DMS53 (cell line): ENCODE measurements at regions not wholly inside any gene's neighbourhood (a gene's known extent, or its start where the extent isn't known, plus 50 kb on each side); places are given as distances from the start of the nearest gene placed in this dataset.

Source experiments
- DNase-seq: peaks from one replicate; lab custom pipeline; 2025; lab: John Stamatoyannopoulos, UW

DNA sequence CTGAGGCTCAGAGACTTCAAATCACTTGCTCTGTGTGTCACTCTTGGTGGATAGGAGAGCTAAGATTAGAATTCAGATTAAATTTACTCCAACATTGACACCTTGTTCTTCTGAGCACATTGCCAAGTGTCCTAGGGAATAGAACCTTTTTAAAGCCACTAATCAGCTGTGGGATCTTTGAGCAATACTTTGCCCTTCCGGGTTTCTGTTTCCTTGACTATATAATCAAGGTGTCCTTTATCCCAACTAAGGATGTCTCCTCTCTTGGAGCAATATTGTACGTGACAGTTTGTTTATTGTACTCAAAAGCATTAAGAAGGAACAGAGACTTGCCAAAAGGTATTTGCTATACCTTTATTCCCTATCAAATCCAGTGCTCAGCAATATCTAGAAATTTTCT, 170.9 kb upstream of the CADPS start:
- no peak for DNase-seq

DNA sequence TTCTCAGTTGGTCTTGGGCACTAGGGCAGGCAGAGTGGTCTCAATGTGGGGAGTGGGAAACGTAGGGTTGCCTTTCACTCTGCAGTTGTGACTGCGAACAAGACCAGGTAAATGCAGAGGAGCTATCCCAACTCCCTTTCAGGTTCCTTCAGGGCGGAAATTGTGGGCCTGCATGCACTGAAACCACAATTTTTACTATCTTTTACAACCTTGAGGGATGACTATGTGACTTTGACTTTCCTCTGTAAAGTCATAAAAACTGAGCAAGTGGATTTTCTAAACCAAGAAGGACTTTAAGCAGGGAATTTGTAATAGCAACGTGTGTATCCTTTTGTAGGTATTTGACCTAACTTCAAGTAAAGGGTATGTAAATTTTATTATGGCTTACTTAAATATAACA, 171.4 kb upstream of the CADPS start:
- DNase-seq = no peak

DNA sequence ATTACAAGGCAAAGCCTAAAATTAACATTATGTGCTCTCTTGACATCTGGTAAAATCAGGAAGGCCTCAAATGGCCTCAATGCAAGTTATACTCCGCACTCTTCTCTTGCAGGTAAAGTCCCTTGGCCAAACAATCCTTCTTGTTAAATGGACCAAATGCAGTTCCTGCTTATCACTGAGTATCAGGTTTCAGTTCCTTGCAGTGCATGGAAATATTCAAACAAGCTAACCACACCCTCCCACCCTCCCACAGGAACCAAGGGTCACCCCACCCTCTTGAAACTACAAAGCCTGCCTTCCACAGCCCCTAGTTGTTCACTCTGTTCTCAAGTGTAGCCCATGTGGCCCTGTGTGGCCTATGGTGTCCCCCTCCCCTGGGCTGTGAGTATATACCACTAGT, 171.9 kb upstream of the CADPS start:
- DNase-seq = peak; percentile 10

DNA sequence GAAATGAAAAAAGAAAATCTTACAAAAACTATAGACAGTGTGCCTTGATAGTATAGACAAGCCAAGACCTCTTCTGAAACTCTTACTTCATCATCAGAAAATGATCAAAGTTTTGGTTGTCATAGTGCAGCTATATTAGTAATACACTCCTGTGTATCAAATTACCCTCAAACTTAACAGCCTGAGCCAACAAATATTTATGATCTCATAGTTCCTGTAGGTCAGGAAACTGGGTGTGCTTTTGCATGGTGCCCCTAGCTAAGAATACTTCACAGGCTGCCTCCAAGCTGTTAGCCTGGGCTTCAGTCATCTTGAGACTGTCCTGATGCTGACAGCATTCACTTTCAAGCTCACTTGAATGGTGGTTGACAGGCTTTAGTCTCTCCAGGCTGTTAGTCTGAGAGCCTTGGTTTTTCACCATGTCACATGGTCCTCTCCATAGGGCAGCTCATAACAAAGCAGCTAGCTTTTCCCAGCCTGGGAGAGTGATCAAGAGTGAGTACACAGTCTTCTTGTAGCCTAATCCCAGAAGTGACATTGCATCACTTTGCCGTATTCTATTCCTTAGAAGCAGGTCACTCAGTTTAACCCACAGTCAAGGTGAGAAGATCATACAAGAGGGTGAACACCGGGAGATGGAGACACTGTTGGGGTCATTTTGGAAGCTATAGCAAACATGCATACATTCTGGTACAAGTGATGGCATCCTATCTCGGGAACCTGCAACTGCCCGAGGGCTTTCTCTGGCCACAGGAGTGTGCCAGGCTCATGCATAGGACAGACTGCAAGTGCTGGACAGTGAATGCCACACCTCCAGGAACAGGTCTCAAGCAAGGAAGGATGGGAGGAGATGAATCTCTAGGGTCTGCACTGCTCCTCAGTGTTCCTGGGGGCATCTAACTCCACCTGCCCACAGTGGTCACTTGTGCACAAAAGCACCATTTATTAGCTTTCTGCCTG, 173.4 kb upstream of the CADPS start:
- peak; percentile 49 for DNase-seq

DNA sequence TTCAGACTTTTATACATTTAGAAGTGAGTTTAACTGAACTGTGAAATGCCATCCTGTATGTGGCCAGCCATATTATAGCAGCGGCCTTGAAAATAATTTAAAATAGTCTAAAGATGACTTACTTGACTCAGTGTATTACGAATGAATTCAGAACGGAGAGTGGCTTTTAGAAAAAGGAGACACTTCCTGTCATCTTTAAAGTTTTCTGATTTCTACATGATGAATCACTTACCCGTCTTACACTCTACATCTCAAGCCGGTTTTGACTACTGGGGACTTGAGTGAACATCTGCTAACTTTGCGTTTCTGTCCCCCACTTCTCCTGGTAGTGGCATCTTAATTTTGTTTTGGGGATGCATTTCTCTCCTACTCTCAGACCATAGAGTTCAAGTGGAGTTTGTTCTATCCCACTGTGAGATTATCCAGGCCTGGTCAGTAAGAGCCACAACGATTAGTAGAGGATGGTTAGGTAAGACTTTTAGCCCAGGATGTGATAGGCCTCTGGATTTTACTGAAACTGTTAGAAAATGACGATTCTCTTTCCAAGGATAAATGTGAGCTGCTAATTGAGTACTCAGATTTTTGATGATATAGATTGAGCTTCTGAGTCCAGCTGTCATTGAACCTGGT, 175.4 kb upstream of the CADPS start:
- no peak for DNase-seq

DNA sequence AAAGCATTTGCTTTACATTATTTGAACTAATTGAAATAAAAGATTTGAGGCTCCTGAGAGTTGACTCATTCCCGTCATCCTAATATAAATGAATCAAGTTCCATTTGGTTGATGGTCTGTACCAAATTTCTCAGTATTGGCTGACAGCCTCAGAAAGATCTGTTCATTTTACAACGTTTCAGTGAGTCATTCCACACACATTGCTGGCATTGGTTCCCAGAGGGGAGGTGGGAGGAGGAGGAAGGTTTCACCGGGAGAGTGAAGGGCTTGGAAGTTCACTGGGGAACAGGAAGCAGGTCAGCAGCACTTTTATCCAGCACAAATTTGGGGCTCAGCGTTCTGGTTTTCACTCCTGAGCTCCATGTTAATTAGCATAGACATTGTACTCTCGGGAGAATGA, 176.7 kb upstream of the CADPS start:
- peak; percentile 34 for DNase-seq

DNA sequence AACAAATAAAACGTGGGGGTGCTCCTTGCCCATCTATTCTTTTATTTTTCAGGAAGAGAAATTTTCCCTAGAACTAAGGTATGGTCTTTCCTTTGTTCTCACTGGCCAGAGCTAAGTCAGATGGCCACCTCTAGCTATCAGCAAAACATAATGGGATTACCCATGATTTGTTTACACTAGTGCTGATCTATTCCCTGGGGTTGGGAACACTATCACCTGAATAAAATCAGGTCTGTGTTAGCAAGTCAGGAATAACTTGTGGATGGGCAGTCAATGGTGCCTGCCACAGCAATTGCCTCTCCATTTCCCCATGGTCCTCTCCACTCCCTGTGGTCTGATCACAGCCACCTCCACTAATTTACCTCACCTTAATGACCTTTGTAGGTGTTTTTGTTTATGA, 181.7 kb upstream of the CADPS start:
- DNase-seq = no peak

DNA sequence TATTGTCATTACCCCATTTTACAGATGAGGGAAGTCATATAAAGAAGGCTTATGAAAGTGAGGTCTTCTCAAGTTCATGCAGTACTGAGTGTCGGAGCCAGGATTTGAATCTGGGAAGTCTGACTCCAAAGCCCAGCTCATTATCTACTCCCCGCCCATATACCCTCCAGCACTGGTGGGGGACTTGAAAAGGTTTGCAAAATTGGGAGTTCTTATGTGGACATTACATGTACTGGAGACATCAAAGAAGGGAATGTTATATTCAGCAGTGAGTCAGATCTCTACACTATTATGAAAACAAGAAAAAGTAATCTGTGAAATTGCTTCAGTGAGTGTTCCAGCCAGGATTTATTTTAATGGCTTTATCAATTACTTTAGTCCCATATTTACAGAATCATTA, 185.2 kb upstream of the CADPS start:
- no peak for DNase-seq

DNA sequence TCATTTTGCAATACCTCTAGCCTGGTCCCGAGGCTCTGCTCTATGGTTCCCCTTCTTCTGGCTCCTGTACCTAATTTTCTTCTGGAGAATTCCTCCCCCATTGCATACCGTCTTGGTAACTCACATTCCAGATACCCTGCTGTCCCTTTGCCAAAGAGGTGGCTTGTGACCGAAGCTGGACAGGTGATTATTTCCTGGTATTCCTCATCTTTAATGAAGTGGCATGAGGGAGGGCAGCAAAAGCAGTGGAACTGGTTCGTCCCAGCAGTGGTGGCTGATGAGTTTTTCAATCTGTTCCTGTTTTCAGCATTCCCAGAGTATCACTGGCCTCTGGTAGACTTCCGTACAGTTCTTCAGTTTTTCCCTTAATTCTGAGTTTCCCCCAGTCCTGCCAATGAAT, 186.2 kb upstream of the CADPS start:
- peak; percentile 58 for DNase-seq

DNA sequence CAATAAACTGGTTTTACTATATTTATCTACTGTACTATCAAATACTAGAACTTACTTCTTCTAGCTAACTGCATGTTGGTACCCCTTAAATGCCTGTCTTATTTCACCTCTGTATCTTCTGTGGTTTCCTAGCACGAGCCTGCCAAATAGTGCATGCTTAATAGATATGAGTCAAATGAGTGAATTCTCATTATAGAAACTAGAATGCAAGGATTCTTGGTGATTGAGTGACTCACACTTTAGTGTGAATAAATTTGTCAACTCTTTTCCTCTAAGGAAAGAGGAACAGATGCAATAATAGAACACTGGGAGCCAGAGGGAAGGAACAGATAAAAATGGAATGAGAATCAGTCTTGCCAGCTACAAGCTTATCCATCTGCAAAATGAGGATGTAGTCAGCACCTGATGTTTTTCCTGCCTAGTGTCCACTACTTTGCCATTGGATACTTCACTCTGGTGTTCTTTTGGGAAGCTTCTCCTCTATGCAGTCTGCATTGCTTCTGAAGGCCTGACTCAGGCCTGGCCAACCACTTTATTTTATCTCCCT, 189.1 kb upstream of the CADPS start:
- DNase-seq = no peak

DNA sequence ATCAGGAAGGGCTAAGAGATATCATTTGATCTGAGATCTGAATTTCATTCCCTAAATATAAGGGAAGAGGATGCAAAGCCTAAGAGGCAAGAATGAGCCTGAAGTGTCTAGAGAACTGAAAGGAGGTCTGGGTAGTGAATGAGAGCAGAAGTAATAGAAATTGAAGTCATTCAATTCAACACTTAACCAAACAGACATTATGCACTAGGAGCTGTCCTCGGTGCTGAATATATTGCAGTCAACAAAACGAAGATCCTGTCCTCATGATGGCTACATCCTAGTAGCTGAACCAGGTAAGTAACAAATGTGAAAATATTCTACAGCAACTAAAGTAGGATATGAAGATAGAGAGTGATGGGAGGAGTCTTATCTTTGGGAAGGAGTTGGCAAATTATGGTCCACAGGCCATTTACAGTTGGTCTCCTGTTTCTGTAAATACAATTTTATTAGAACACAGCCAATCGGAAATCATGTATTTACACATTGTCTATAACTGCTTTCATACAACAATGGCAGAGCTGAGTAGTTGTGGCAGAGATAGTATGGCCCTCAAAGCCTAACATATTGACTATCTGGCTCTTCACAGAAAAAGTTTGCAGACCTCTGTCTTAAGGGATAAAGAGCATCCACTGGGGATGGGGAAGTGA, 192.9 kb upstream of the CADPS start:
- DNase-seq = peak; percentile 29

DNA sequence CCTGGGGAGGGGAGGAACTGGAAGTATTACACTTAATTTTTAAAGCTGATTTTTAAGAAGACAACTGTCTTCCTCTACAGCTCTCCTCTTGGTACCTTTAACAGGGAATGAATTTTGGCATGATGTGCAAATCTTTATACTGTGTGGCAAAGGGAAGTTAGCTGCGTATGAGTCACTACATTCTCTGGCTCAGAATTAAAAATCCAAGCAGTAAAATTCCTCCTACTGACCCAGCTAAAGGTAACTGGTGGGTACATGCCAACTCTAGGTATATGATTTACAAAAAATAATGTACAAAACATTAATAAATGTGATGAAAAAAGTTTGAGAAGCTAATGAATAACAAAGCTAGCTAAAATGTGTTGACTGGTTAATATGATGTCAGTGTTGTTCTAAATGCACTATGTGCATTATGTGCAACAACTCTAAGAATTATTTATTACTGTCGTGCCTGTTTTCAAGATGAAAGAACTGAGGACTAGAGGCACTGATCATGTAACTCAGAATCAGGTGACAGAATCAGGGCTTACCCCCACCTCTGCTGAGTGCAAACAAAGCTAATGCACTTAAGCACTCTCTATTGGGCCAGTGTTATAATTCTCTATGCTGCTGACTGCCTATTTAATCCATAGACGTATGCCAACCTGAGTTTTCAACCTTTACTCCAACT, 194.7 kb upstream of the CADPS start:
- DNase-seq = peak; percentile 45

DNA sequence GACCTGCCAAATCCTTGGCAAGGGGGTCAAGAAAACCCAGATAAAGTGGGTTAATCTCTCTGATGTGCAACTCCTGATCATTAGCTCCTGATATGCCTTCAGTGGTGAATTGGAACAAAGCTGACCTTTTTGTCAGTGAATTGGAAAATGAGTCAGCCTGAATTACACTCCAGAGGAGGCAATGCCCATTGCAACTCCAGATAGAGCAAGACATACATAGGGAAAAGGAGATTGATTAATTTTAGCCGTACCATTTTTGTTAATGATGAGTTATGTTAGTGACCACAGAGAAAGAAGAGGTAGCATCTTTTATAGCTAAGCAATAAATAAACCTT, 195.2 kb upstream of the CADPS start:
- DNase-seq = peak; percentile 45

DNA sequence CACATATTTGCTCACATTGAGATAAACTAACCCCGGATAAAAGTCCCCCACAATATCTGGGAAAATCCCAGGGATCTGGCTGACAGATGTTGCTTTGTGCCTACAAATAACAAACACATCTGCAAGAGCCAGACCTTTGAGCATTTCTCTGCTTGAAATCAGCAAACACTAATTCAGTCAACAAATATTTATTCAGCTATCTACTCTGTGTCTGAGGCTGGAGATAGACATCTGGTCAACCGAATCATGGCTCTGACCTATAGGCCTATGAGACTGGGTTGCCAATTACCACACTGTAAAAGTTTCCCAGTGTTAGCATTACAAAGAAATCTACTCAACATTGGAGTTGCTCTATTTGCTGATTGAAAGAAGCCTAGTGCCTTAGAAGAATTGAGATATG, 201.1 kb upstream of the CADPS start:
- DNase-seq = peak; percentile 73

DNA sequence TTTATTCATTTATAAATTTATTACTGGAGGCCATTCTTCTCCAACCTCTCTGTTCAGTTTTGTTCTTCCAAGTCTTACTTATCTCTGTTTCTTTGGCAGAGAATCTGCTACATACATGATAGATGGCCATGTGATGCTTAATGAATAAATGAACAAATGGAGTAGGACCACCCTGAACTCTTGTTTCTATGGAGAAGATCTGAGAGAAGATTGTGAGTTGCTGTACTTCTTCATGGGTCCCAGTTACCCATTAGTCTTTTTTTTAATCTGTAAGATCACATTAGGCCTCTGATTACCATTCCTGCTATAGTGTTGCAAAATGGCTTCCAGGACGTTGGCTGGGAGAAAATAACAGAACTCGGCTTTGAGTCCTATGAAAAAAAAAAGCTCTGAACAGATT, 191.9 kb upstream of the SYNPR start:
- no peak for DNase-seq

DNA sequence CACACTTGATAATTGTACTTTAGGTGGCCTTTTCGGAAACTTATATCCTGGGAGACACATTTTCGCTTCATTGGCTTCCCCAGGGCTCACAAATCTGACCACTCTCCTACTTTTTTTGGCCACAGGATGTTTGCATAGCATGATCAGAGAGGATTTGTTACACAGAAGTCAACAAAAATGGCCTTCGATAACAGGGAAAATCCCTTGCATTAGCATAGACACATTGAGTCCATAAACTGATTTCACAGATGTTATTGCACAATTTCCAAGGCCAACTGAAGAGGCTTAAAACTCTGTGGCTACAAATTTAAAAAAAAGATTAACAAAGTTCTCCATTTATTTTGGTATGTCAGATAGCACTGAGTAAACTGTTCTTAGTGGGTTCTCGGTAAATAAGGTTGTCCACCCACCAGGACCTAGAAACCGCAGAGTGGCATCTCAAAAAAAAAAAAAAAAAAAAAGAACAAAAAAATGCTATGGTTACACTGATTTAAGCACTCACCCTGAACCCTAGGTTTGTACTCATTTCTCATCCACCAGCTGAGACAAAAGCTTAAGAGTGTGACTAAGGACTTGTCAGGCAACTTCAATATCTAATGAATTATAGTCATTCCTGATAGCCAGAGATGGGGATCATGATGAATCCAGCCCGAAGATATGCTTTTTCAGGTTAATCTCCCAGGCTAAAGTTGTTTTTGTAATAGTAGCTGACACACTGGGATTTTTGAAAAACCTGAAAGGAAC, 188.9 kb upstream of the SYNPR start:
- no peak for DNase-seq

DNA sequence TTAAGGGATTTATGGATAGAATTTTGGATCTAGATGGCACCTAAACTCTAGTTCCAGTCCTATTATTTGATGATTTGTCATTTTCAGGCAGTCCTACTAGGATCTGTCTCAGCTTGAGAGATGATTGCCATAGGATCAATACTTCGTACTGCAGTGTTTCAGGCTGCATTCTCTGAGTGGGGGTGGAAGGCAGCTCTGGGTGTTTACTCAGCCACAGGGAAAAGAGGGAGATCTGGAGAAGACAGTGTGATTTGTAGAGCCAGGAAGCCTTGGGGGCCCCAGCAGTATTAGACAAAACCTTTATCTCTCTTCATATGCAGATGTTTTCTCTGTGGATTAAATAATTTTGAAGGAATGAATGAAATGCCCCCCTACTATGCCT, 188.4 kb upstream of the SYNPR start:
- DNase-seq = no peak

DNA sequence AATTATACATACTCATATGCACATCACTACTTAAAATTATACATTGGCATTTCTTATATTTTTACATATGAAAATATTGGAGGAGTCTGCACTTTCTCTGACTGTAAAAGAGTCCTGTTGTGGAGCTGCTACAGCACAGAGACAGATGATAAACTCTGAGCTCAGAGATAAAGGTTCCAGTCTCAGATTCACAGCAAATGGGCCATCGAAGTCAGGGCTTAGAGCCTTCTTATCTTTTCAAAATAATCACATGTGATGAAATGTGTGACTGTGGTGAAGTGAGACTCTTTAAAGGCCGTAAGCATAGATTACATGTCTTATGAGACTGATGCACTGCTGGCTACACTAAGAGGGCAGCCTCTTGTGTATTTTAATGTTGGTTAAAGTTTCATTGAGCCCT, 187.5 kb upstream of the SYNPR start:
- DNase-seq = no peak

DNA sequence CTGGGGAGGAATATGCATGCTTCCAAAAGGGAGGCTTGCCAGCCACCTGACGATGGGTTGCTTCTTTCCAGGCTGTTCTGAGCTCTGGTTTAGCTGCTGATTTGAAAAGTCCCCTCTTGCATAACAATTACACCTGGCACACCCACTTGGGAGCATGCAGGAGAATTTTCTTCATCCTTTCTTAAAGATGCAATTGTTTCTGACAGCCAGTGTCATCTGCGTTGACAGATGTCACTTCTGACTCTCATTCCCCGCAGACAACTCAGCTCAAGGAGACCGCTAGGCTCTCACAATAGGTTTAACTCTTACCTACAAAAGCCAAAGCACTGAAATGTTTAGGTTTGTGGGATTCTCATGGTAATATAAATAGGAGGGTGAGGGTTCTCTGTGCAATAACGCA, 185.6 kb upstream of the SYNPR start:
- no peak for DNase-seq

DNA sequence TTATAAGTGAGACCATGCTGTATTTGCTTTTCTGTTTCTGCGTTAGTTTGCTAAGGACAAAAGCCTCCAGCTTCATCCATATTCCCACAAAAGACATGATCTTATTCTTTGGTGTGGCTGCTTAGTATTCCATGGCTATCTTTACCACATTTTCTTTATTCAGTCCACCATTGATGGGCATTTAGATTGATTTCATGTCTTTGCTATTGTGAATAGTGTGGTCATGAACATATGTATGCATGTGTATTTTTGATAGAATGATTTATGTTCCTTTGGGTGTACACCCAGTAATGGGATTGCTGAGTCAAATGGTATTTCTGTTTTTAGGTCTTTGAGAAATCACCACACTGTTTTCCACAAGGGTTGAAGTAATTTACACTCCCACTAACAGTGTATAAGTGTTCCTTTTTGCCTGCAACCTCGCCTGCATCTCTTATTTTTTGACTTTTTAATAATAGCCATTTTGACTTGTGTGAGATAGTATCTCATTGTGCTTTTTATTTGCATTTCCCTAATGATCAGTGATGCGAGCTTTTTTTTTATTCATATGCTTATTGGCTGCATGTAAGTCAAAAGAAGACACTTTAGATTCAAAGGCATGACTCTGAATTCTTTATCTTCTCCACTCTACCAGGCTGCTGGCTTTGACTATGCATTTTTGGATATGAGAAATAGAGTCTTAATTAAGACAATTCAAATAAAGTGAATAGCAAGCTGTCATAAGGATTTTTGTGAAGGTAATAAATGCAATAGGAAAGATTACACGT, 183.3 kb upstream of the SYNPR start:
- no peak for DNase-seq
